H9 (cell line): ENCODE measurements at regions not wholly inside any gene's neighbourhood (a gene's known extent, or its start where the extent isn't known, plus 50 kb on each side); places are given as distances from the start of the nearest gene placed in this dataset.

Experiments
- DNase-seq: peaks from one replicate; pipeline ENCODE4 v3.0.0-alpha.2; 2017
- H2AFZ ChIP-seq: one replicate; pipeline ENCODE4 v1.6.1; 2013; ENCODE audit warnings: mild to moderate bottlenecking, low read length, control low read depth, moderate library complexity
- H2AK5ac ChIP-seq: 2 replicates; pipeline ENCODE4 v1.6.1; 2013; ENCODE audit warnings: low read length, control low read depth, mixed read lengths; ENCODE audit not compliant: insufficient read length
- H2BK120ac ChIP-seq: one replicate; pipeline ENCODE4 v1.6.1; 2013; ENCODE audit warnings: low read depth, mild to moderate bottlenecking, low read length, control low read depth, inconsistent platforms; ENCODE audit not compliant: poor library complexity, severe bottlenecking
- H2BK12ac ChIP-seq: 2 replicates; pipeline ENCODE4 v1.6.1; 2013; ENCODE audit warnings: low read length, control low read depth, mixed read lengths, low read depth; ENCODE audit not compliant: insufficient read length
- H2BK15ac ChIP-seq: 2 replicates; pipeline ENCODE4 v1.6.1; 2013; ENCODE audit warnings: low read depth, low read length, control low read depth
- H2BK20ac ChIP-seq: one replicate; pipeline ENCODE4 v1.6.1; 2013; ENCODE audit warnings: low read depth, mild to moderate bottlenecking, low read length, control low read depth, inconsistent platforms; ENCODE audit not compliant: poor library complexity, severe bottlenecking
- H2BK5ac ChIP-seq: 2 replicates; pipeline ENCODE4 v1.6.1; 2013; ENCODE audit warnings: low read length, control low read depth, mixed read lengths; ENCODE audit not compliant: insufficient read length
- H3K14ac ChIP-seq: 2 replicates; pipeline ENCODE4 v1.6.1; 2013; ENCODE audit warnings: low read length, control low read depth; ENCODE audit not compliant: insufficient read depth
- H3K18ac ChIP-seq: 2 replicates; pipeline ENCODE4 v1.6.1; 2013; ENCODE audit warnings: low read depth, mild to moderate bottlenecking, mixed read lengths, low read length, control low read depth; ENCODE audit not compliant: insufficient read length
- H3K23ac ChIP-seq: 2 replicates; pipeline ENCODE4 v1.6.1; 2013; ENCODE audit warnings: low read length, control low read depth, mixed read lengths, low read depth; ENCODE audit not compliant: insufficient read length
- H3K23me2 ChIP-seq: 2 replicates; pipeline ENCODE4 v1.6.1; 2013; ENCODE audit warnings: low read depth, mild to moderate bottlenecking, mixed read lengths, low read length, control low read depth; ENCODE audit not compliant: insufficient read length, poor library complexity, severe bottlenecking
- H3K27ac ChIP-seq: 2 replicates; pipeline ENCODE4 v1.5.1; 2013; ENCODE audit warnings: low read length, control low read depth, mixed read lengths, low read depth; ENCODE audit not compliant: insufficient read length
- H3K27me3 ChIP-seq: 2 replicates; pipeline ENCODE4 v1.6.1; 2013; ENCODE audit warnings: low read length, control low read depth, inconsistent platforms; ENCODE audit not compliant: insufficient read depth
- H3K4ac ChIP-seq: 2 replicates; pipeline ENCODE4 v1.6.1; 2013; ENCODE audit warnings: low read depth, mild to moderate bottlenecking, control low read depth, inconsistent platforms, low read length, moderate library complexity
- H3K4me1 ChIP-seq: 2 replicates; pipeline ENCODE4 v1.6.1; 2013; ENCODE audit warnings: low read length, control low read depth, inconsistent platforms; ENCODE audit not compliant: insufficient read depth
- H3K4me2 ChIP-seq: 2 replicates; pipeline ENCODE4 v1.6.1; 2013; ENCODE audit warnings: low read length, control low read depth, mixed read lengths; ENCODE audit not compliant: insufficient read length, insufficient read depth
- H3K56ac ChIP-seq: 2 replicates; pipeline ENCODE4 v1.6.1; 2013; ENCODE audit warnings: low read depth, mild to moderate bottlenecking, mixed read lengths, low read length, control low read depth; ENCODE audit not compliant: insufficient read length
- H3K79me1 ChIP-seq: 2 replicates; pipeline ENCODE4 v1.6.1; 2013; ENCODE audit warnings: low read depth, mild to moderate bottlenecking, moderate library complexity, low read length, control low read depth, inconsistent platforms; ENCODE audit not compliant: insufficient read depth, poor library complexity, severe bottlenecking
- H3K79me2 ChIP-seq: 2 replicates; pipeline ENCODE4 v1.6.1; 2013; ENCODE audit warnings: low read length, control low read depth, inconsistent platforms; ENCODE audit not compliant: insufficient read depth
- H3K9ac ChIP-seq: 2 replicates; pipeline ENCODE4 v1.6.1; 2013; ENCODE audit warnings: low read length, control low read depth, mixed read lengths; ENCODE audit not compliant: insufficient read length; ENCODE audit errors: extremely low read depth
- H3K9me3 ChIP-seq: one replicate; pipeline ENCODE4 v1.6.1; 2013; ENCODE audit warnings: low read depth, low read length, inconsistent platforms; ENCODE audit not compliant: control insufficient read depth
- H3T11ph ChIP-seq: one replicate; pipeline ENCODE4 v1.6.1; 2013; ENCODE audit warnings: mild to moderate bottlenecking, low read length, control low read depth, inconsistent platforms
- H4K20me1 ChIP-seq: one replicate; pipeline ENCODE4 v1.6.1; 2013; ENCODE audit not compliant: control insufficient read depth, insufficient read length, insufficient read depth
- H4K5ac ChIP-seq: 2 replicates; pipeline ENCODE4 v1.6.1; 2013; ENCODE audit warnings: low read depth, mild to moderate bottlenecking, mixed read lengths, low read length, control low read depth; ENCODE audit not compliant: insufficient read length
- H4K8ac ChIP-seq: replicated peaks from 2 replicates; pipeline ENCODE4 v1.6.1; 2013; ENCODE audit warnings: low read length, control low read depth, mixed read lengths, low read depth; ENCODE audit not compliant: insufficient read length
- H4K91ac ChIP-seq: 2 replicates; pipeline ENCODE4 v1.6.1; 2013; ENCODE audit warnings: low read depth, mild to moderate bottlenecking, moderate library complexity, mixed read lengths, low read length, control low read depth; ENCODE audit not compliant: insufficient read length
- H3K27ac Mint-ChIP-seq, 3 experiments: 2 replicates in 2 of 3; 3 replicates in 1 of 3; pipeline ENCODE4 v1.8.0; 2020 to 2021; ENCODE audit warnings: mixed read lengths in 3 of 3, mild to moderate bottlenecking in 1 of 3, moderate library complexity in 1 of 3
- H3K27me3 Mint-ChIP-seq: 2 replicates; pipeline ENCODE4 v1.8.0; 2021; ENCODE audit warnings: low read depth, mild to moderate bottlenecking, moderate library complexity, mixed read lengths
- H3K36me3 Mint-ChIP-seq, 3 experiments: 2 replicates in 2 of 3; 3 replicates in 1 of 3; pipeline ENCODE4 v1.8.0; 2020 to 2021; ENCODE audit warnings: low read depth in 3 of 3, mixed read lengths in 3 of 3; ENCODE audit not compliant: insufficient read depth in 1 of 3
- H3K4me1 Mint-ChIP-seq, 2 experiments: 2 replicates each; pipeline ENCODE4 v1.8.0; 2020; ENCODE audit warnings: mixed read lengths in 2 of 2
- H3K4me3 Mint-ChIP-seq, 2 experiments: 2 replicates in 1 of 2; 3 replicates in 1 of 2; pipeline ENCODE4 v1.8.0; 2020 to 2021; ENCODE audit warnings: mild to moderate bottlenecking in 2 of 2, mixed read lengths in 2 of 2, moderate library complexity in 1 of 2
- H3K9me3 Mint-ChIP-seq, 2 experiments: 2 replicates in 1 of 2; 3 replicates in 1 of 2; pipeline ENCODE4 v1.8.0; 2020; ENCODE audit warnings: mild to moderate bottlenecking in 2 of 2, mixed read lengths in 2 of 2, moderate library complexity in 1 of 2
- WGBS: extraction: QIAGEN DNeasy Blood & Tissue Kit; methylation state at CpG from one replicate; pipeline ENCODE4 v1.1.7; 2013; ENCODE audit warnings: missing lambda C conversion rate, low lambda C conversion rate, mixed read lengths; ENCODE audit not compliant: insufficient read length; ENCODE audit errors: extremely low coverage; 5-methylcytosine and 5-hydroxymethylcytosine counted together
- TF ChIP-seq, protein P1 (sequence below): fragments of 200-600 bp; sonication (generic); conservative IDR thresholded peaks from 3 replicates; pipeline ENCODE4 v1.8.0; 2021; ENCODE audit warnings: antibody characterized with exemption, mild to moderate bottlenecking

DNA sequence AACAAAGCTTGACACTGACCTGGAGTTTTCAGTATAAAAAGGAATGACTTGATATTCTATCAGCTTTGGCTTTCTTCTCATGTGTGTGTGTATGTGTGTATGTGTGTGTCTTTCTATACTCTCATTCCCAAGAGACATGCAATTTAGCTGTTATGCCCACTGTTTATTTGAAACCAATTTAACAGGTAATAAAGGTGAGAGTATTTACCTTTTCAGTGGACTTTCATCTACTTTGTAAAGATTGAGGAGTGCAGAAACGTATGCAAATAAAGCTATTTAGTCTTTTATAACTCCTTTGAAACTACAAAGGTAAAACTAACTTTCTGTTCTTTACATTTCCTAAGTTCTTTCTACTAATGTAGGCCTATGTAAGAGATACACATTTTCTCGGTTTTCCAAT lies 103.5 kb upstream of the HS3ST5 start:
- TF ChIP-seq, protein P1, sequence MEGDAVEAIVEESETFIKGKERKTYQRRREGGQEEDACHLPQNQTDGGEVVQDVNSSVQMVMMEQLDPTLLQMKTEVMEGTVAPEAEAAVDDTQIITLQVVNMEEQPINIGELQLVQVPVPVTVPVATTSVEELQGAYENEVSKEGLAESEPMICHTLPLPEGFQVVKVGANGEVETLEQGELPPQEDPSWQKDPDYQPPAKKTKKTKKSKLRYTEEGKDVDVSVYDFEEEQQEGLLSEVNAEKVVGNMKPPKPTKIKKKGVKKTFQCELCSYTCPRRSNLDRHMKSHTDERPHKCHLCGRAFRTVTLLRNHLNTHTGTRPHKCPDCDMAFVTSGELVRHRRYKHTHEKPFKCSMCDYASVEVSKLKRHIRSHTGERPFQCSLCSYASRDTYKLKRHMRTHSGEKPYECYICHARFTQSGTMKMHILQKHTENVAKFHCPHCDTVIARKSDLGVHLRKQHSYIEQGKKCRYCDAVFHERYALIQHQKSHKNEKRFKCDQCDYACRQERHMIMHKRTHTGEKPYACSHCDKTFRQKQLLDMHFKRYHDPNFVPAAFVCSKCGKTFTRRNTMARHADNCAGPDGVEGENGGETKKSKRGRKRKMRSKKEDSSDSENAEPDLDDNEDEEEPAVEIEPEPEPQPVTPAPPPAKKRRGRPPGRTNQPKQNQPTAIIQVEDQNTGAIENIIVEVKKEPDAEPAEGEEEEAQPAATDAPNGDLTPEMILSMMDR, result no peak
- H3K27ac Mint-ChIP-seq, result no peak overlapping the region; a peak in 1 of 7 replicates

More for the DNA sequence above, 103.5 kb upstream of the HS3ST5 start:
- Histone ChIP-seq H2AFZ (no peak overlapping the region), H3K27ac (no peak overlapping the region), H4K5ac (no peak overlapping the region), H2BK12ac (no peak overlapping the region), H2BK20ac (no peak overlapping the region), H3K79me2 (no peaks in the 10 kb centered on the region), H2AK5ac (no peak overlapping the region), H2BK120ac (no peak overlapping the region), H3K4ac (no peak overlapping the region), H4K20me1 (no peaks in the 10 kb centered on the region), H4K8ac (no peak overlapping the region), H3T11ph (no peak overlapping the region), H3K23ac (no peak overlapping the region), H3K18ac (no peak overlapping the region), H3K4me2 (no peak overlapping the region), H3K23me2 (no peaks in the 10 kb centered on the region), H3K9me3 (no peaks in the 10 kb centered on the region), H3K4me1 (no peaks in the 10 kb centered on the region; the same call in 1 of the 2 replicates), H2BK5ac (no peak overlapping the region), H3K79me1 (no peaks in the 10 kb centered on the region), H3K27me3 (no peaks in the 10 kb centered on the region), H2BK15ac (no peak overlapping the region), H3K56ac (no peak overlapping the region), H3K14ac (no peak overlapping the region), H3K9ac (no peak overlapping the region), H4K91ac (no peak overlapping the region)
- DNase-seq, result no peak
- H3K27me3 Mint-ChIP-seq, result no peaks in the 10 kb centered on the region
- H3K4me3 Mint-ChIP-seq, result no peak overlapping the region
- H3K4me1 Mint-ChIP-seq, result peaks cover 26 to 33% of the 10 kb centered on the region in 2 experiments
- no peaks in the 10 kb centered on the region; a peak in 3 of 7 replicates for H3K36me3 Mint-ChIP-seq
- H3K9me3 Mint-ChIP-seq, result no peaks in the 10 kb centered on the region
- no CpG with 5 or more reads among the region's 2 CpGs for WGBS
